AG10803 (cell line): ENCODE measurements at regions not wholly inside any gene's neighbourhood (a gene's known extent, or its start where the extent isn't known, plus 50 kb on each side); places are given as distances from the start of the nearest gene placed in this dataset.

Experiments used
- DNase-seq: peaks from one replicate; pipeline ENCODE4 v3.0.0; 2010; ENCODE audit warnings: low read depth
- H3K4me3 ChIP-seq: 2 replicates; pipeline ENCODE4 v1.5.1; 2011; ENCODE audit warnings: mild to moderate bottlenecking, low read length, control low read depth
- TF ChIP-seq, protein P1 (sequence below): conservative IDR thresholded peaks from 2 replicates; pipeline ENCODE4 v1.5.1; 2011; ENCODE audit warnings: mild to moderate bottlenecking, low read length, control low read depth, inconsistent platforms

DNA sequence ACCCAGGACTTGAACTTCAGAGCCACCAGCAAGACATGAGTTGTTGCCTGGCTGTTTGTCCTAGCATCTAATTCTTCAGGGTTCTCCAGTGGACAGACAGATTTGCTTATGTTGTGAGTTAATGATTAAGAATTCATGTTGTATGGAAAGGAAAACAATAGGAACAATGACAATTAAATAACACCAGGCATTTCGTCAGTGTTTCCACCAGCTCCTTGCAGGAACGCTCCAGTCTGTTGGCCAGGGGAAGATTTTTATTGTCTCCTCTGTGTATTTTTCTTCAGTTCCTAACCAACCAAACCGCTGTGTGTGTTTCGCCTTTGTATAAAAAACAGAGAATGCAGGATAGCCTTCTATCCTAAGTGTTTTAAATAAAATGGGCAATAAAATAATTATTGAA lies 64.4 kb upstream of the PTGFR start:
- no peak overlapping the region for H3K4me3 ChIP-seq
- peak; percentile 18 for DNase-seq
- TF ChIP-seq, protein P1, sequence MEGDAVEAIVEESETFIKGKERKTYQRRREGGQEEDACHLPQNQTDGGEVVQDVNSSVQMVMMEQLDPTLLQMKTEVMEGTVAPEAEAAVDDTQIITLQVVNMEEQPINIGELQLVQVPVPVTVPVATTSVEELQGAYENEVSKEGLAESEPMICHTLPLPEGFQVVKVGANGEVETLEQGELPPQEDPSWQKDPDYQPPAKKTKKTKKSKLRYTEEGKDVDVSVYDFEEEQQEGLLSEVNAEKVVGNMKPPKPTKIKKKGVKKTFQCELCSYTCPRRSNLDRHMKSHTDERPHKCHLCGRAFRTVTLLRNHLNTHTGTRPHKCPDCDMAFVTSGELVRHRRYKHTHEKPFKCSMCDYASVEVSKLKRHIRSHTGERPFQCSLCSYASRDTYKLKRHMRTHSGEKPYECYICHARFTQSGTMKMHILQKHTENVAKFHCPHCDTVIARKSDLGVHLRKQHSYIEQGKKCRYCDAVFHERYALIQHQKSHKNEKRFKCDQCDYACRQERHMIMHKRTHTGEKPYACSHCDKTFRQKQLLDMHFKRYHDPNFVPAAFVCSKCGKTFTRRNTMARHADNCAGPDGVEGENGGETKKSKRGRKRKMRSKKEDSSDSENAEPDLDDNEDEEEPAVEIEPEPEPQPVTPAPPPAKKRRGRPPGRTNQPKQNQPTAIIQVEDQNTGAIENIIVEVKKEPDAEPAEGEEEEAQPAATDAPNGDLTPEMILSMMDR, result no peak

GRCh38 chr1:78427506-78427905 lies 63.3 kb upstream of the PTGFR start:
- TF ChIP-seq, protein P1, result no peak
- no peak overlapping the region for H3K4me3 ChIP-seq
- no peak for DNase-seq

GRCh38 chr1:78432016-78432415 lies 58.8 kb upstream of the PTGFR start:
- TF ChIP-seq, protein P1, result no peak

DNA sequence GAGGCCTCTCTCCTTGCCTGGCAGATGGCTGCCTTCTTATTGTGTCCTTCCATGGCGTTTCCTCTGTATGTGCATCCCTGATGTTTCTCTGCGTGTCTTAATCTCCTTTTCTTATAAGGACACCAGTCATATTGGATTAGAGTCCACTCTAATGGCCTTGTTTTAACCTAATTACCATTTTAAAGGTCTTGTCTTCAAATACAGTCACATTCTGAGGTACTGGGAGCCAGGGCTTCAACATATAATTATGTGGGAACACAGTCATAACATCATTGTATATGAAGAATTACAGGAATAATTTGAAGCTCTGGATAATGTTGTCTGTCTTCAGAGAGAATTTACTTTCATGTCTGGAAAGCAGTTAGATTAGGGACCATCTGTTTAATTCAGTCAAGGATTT lies 56.4 kb upstream of the PTGFR start:
- TF ChIP-seq, protein P1, result no peak
- no peak for DNase-seq
- no peak overlapping the region for H3K4me3 ChIP-seq

More at GRCh38 chr1:78432016-78432415, 58.8 kb upstream of the PTGFR start:
- peak; percentile 40 for DNase-seq
- H3K4me3 ChIP-seq, result no peak overlapping the region

GRCh38 chr1:78436961-78437360 lies 53.8 kb upstream of the PTGFR start:
- TF ChIP-seq, protein P1, result no peak
- H3K4me3 ChIP-seq, result no peak overlapping the region
- no peak for DNase-seq

DNA sequence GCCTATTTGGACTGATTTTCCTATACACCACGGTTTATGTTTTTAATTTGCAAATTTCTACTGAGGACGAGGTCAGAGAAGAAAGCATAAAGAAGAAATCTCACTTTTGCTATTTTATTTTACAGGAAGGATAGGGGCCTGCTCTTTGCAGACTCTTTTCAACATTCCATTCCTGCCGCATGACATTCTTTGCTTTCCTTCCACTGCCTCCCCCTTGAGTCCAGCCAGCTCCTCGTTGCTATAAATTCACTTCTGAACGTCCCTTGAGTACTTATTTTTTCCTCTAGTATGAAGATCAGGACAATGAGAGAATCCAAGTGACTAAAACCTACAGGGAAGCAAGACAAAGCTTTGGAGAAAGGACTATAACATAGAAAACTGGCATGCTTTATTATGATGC lies 53.4 kb upstream of the PTGFR start:
- DNase-seq, result peak; percentile 42
- TF ChIP-seq, protein P1, result no peak
- H3K4me3 ChIP-seq, result no peak overlapping the region

GRCh38 chr1:78437941-78438340 lies 52.8 kb upstream of the PTGFR start:
- TF ChIP-seq, protein P1, result no peak
- no peak overlapping the region for H3K4me3 ChIP-seq
- no peak for DNase-seq
